Caco-2 (cell line): ENCODE measurements at regions not wholly inside any gene's neighbourhood (a gene's known extent, or its start where the extent isn't known, plus 50 kb on each side); places are given as distances from the start of the nearest gene placed in this dataset.

Source experiments
- BruUV-seq: library from RNA; stranded (reverse); fragments of 400-500 nt; replicated peaks from 2 replicates; lab custom pipeline; 2021; lab: Mats Ljungman, UMichigan
- CTCF ChIA-PET: fragments of 300-600 bp; sonication (Branson Sonifier 250); formaldehyde crosslinking; loops from one replicate; lab custom pipeline; 2022; ENCODE audit warnings: antibody characterized with exemption; lab: Charles Lee
- POLR2A ChIA-PET: fragments of 300-600 bp; sonication (Branson Sonifier 250); formaldehyde crosslinking; loops from one replicate; lab custom pipeline; 2022; ENCODE audit warnings: antibody characterized with exemption; lab: Charles Lee
- DNase-seq, 2 experiments: peaks; one replicate each; pipeline versions ENCODE4 v3.0.0 to v3.0.0-alpha.2; 2020 to 2022
- H3K27me3 ChIP-seq: replicated peaks from 2 replicates; pipeline ENCODE4 v1.6.0; 2011; ENCODE audit warnings: low read length; ENCODE audit not compliant: control insufficient read depth, insufficient read depth
- H3K36me3 ChIP-seq: 2 replicates; pipeline ENCODE4 v1.5.1; 2011; ENCODE audit warnings: low read length; ENCODE audit not compliant: control insufficient read depth, insufficient read depth
- H3K4me1 ChIP-seq: fragments of 250-450 bp; sonication (Bioruptor Pico); 2 replicates; pipeline ENCODE4 v1.5.1; 2020; ENCODE audit warnings: mild to moderate bottlenecking
- H3K4me3 ChIP-seq: 2 replicates; pipeline ENCODE4 v1.5.1; 2011; ENCODE audit warnings: low read depth, mild to moderate bottlenecking, control low read depth, low read length
- H3K9me3 ChIP-seq: fragments of 250-450 bp; sonication (Bioruptor Pico); 2 replicates; pipeline ENCODE4 v1.5.1; 2020; ENCODE audit warnings: mild to moderate bottlenecking, moderate library complexity
- H3K27ac Mint-ChIP-seq: one replicate; pipeline ENCODE4 v1.8.0; 2022; ENCODE audit warnings: mixed read lengths; ENCODE audit not compliant: unreplicated experiment
- H3K27me3 Mint-ChIP-seq: one replicate; pipeline ENCODE4 v1.8.0; 2022; ENCODE audit warnings: mixed read lengths; ENCODE audit not compliant: insufficient read depth, unreplicated experiment
- H3K36me3 Mint-ChIP-seq: one replicate; pipeline ENCODE4 v1.8.0; 2022; ENCODE audit warnings: mild to moderate bottlenecking, mixed read lengths; ENCODE audit not compliant: insufficient read depth, unreplicated experiment
- H3K4me1 Mint-ChIP-seq: one replicate; pipeline ENCODE4 v1.8.0; 2022; ENCODE audit warnings: low read depth, mixed read lengths; ENCODE audit not compliant: unreplicated experiment
- H3K4me3 Mint-ChIP-seq: one replicate; pipeline ENCODE4 v1.8.0; 2022; ENCODE audit warnings: mild to moderate bottlenecking, moderate library complexity, mixed read lengths; ENCODE audit not compliant: unreplicated experiment
- H3K9me3 Mint-ChIP-seq: one replicate; pipeline ENCODE4 v1.8.0; 2022; ENCODE audit warnings: mixed read lengths; ENCODE audit not compliant: unreplicated experiment
- intact Hi-C: fragments of 100-400 bp; cut with micrococcal nuclease; formaldehyde crosslinking; loops from one replicate; pipeline ENCODE4 v1.10.0; 2022; ENCODE audit not compliant: unreplicated experiment
- TF ChIP-seq, protein P1 (sequence below), 2 experiments: fragments of 200-600 bp in 1 of 2; IDR thresholded peaks; 1 replicate in 1 of 2; 2 replicates in 1 of 2; pipeline versions ENCODE4 v1.5.1 to v1.8.0; 2011 to 2022; ENCODE audit warnings: antibody characterized with exemption in 1 of 2, control low read depth in 1 of 2, inconsistent platforms in 1 of 2, low read depth in 1 of 2, low read length in 1 of 2, mild to moderate bottlenecking in 1 of 2, moderate library complexity in 1 of 2; ENCODE audit not compliant: insufficient read depth in 1 of 2, severe bottlenecking in 1 of 2, unreplicated experiment in 1 of 2

DNA sequence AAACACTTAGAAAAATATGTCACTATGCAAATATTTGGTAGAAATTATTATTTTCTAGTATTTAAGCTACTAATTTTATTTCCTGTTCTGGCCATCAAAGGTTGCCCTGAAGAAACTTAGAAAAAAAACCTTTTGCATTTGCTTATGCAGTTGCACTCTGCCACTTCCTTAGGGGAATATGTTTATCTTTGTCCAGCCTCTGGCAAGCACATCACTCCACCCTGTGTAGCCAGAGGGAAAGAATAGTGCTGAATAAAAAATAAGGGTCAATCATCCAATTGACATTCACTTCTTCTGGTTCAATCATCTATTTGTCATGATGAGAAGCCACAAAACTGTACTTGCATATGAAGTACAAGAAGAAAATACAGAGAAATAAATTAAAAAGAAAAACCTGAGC is 72.8 kb downstream of the CETN3 start:
- TF ChIP-seq, protein P1, sequence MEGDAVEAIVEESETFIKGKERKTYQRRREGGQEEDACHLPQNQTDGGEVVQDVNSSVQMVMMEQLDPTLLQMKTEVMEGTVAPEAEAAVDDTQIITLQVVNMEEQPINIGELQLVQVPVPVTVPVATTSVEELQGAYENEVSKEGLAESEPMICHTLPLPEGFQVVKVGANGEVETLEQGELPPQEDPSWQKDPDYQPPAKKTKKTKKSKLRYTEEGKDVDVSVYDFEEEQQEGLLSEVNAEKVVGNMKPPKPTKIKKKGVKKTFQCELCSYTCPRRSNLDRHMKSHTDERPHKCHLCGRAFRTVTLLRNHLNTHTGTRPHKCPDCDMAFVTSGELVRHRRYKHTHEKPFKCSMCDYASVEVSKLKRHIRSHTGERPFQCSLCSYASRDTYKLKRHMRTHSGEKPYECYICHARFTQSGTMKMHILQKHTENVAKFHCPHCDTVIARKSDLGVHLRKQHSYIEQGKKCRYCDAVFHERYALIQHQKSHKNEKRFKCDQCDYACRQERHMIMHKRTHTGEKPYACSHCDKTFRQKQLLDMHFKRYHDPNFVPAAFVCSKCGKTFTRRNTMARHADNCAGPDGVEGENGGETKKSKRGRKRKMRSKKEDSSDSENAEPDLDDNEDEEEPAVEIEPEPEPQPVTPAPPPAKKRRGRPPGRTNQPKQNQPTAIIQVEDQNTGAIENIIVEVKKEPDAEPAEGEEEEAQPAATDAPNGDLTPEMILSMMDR (IDR thresholded peaks at IDR 0.05; ENCODE audit: insufficient read depth in 1 of 2, low read depth in 1 of 2, low read length in 1 of 2, severe bottlenecking in 1 of 2, unreplicated experiment in 1 of 2), result no peak
- POLR2A ChIA-PET, result no interaction called here
- Histone ChIP-seq H3K27me3 (no peaks in the 10 kb centered on the region), H3K9me3 (peaks cover 4% of the 10 kb centered on the region; the same call in 1 of the 2 replicates), H3K36me3 (no peaks in the 10 kb centered on the region; the same call in 1 of the 2 replicates), H3K4me1 (peaks cover 25% of the 10 kb centered on the region), H3K4me3 (no peak overlapping the region)
- CTCF ChIA-PET, result no interaction called here
- Mint-ChIP-seq H3K9me3 (peaks cover 9% of the 10 kb centered on the region), H3K4me3 (no peak overlapping the region), H3K27me3 (no peaks in the 10 kb centered on the region), H3K27ac (no peak overlapping the region), H3K4me1 (peaks cover 23% of the 10 kb centered on the region), H3K36me3 (no peaks in the 10 kb centered on the region)
- no peak for DNase-seq
- intact Hi-C loops, result loop anchor here (2.0 kb wide), 1 partner anchor 28 kb away; no protein-coding TSS in a partner anchor
- BruUV-seq, result no TSS peak

DNA sequence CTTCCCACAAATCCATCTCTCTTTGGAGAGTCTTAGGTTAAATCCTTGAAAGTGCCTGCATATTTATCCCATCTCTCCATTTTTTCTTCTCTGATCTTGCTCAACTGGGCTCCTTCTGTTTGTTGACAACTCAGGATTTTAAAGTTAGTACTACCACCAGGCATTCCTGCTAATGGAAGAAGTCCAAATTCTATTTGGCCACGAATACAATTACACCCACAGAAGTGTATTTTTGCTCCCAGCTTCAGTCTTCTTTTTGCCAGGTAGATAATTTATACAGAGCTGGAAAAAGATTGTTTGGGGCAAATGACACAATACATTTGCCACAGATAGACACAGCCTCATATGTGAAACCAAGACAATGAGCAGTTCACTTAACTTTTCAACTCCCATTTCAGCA is 74.8 kb downstream of the CETN3 start:
- Mint-ChIP-seq H3K4me3 (no peak overlapping the region), H3K27me3 (no peaks in the 10 kb centered on the region), H3K27ac (no peak overlapping the region), H3K9me3 (no peaks in the 10 kb centered on the region), H3K4me1 (peaks cover 10% of the 10 kb centered on the region), H3K36me3 (no peaks in the 10 kb centered on the region)
- BruUV-seq, result no TSS peak
- CTCF ChIA-PET, result no interaction called here
- intact Hi-C loops, result no loop called here
- no peak for DNase-seq
- Histone ChIP-seq H3K9me3 (no peaks in the 10 kb centered on the region; the same call in 1 of the 2 replicates), H3K27me3 (no peaks in the 10 kb centered on the region), H3K36me3 (no peaks in the 10 kb centered on the region), H3K4me3 (no peak overlapping the region), H3K4me1 (peaks cover 13% of the 10 kb centered on the region)
- POLR2A ChIA-PET, result no interaction called here
- TF ChIP-seq, protein P1 (IDR thresholded peaks at IDR 0.05; ENCODE audit: insufficient read depth in 1 of 2, low read depth in 1 of 2, low read length in 1 of 2, severe bottlenecking in 1 of 2, unreplicated experiment in 1 of 2), result no peak

DNA sequence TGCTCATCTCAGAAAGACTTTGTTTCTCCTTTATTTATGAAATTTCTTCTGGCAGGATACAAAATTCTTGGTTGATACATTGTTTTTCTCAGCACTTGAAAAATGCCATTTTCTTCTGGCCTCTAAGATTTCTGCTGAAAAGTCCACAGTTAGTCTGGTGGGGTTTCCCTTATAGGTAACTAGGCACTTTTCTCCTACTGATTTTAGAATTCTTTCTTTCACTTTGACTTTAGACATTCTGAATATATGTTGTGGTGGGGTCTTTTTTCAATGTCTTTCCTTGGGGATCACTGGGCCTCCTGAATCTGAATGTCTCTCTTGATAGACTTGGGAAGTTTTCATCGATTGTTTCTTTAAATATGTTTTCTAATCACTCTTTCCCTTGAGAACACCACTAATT is 79.6 kb downstream of the CETN3 start:
- Histone ChIP-seq H3K9me3 (no peaks in the 10 kb centered on the region; the same call in 1 of the 2 replicates), H3K36me3 (no peaks in the 10 kb centered on the region), H3K4me1 (no peaks in the 10 kb centered on the region; the same call in 1 of the 2 replicates), H3K27me3 (no peaks in the 10 kb centered on the region), H3K4me3 (no peak overlapping the region)
- no peak overlapping the region for H3K27ac Mint-ChIP-seq
- H3K27me3 Mint-ChIP-seq, result no peaks in the 10 kb centered on the region
- POLR2A ChIA-PET, result no interaction called here
- no peaks in the 10 kb centered on the region for H3K4me1 Mint-ChIP-seq
- intact Hi-C loops, result no loop called here
- TF ChIP-seq, protein P1 (IDR thresholded peaks at IDR 0.05; ENCODE audit: insufficient read depth in 1 of 2, low read depth in 1 of 2, low read length in 1 of 2, severe bottlenecking in 1 of 2, unreplicated experiment in 1 of 2), result no peak
- DNase-seq, result no peak
- BruUV-seq, result no TSS peak
- CTCF ChIA-PET, result no interaction called here
- no peaks in the 10 kb centered on the region for H3K9me3 Mint-ChIP-seq
- no peak overlapping the region for H3K4me3 Mint-ChIP-seq
- H3K36me3 Mint-ChIP-seq, result no peaks in the 10 kb centered on the region
